Tibial nerve (tissue), 3 donors: ENCODE measurements at regions not wholly inside any gene's neighbourhood (a gene's known extent, or its start where the extent isn't known, plus 50 kb on each side); places are given as distances from the start of the nearest gene placed in this dataset.

Experiments used
- POLR2A ChIP-seq, 2 donors: fragments of 450-650 bp; IDR thresholded peaks; one replicate each; pipeline ENCODE4 v1.6.1; 2017; ENCODE audit warnings: antibody characterized with exemption in 2 of 2, mild to moderate bottlenecking in 2 of 2, moderate library complexity in 2 of 2
- TF ChIP-seq, protein P1 (sequence below), 5 experiments: fragments of 200-600 bp in 3 of 5; fragments of 450-650 bp in 2 of 5; sonication (generic) in 3 of 5; IDR thresholded peaks; one replicate each; pipeline ENCODE4 v1.5.1; 2016 to 2019; ENCODE audit warnings: antibody characterized with exemption in 5 of 5, mild to moderate bottlenecking in 3 of 5, moderate library complexity in 2 of 5

- TF ChIP-seq, protein P1, sequence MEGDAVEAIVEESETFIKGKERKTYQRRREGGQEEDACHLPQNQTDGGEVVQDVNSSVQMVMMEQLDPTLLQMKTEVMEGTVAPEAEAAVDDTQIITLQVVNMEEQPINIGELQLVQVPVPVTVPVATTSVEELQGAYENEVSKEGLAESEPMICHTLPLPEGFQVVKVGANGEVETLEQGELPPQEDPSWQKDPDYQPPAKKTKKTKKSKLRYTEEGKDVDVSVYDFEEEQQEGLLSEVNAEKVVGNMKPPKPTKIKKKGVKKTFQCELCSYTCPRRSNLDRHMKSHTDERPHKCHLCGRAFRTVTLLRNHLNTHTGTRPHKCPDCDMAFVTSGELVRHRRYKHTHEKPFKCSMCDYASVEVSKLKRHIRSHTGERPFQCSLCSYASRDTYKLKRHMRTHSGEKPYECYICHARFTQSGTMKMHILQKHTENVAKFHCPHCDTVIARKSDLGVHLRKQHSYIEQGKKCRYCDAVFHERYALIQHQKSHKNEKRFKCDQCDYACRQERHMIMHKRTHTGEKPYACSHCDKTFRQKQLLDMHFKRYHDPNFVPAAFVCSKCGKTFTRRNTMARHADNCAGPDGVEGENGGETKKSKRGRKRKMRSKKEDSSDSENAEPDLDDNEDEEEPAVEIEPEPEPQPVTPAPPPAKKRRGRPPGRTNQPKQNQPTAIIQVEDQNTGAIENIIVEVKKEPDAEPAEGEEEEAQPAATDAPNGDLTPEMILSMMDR (IDR thresholded peaks at IDR 0.05) = no peak
- no peak for TF ChIP-seq POLR2A (IDR thresholded peaks at IDR 0.05)
These were observed 66.4 kb upstream of the MAP1LC3B2 start for GRCh38 chr12:116492703-116493324.
